NCI-H2171 (cell line): ENCODE measurements at regions not wholly inside any gene's neighbourhood (a gene's known extent, or its start where the extent isn't known, plus 50 kb on each side); places are given as distances from the start of the nearest gene placed in this dataset.
A peak's percentile ranks its signal among the peaks of the same experiment; 100 is the strongest.
"Not testable (repeated sequence)": the region's sequence is repeated elsewhere in the genome, so short reads cannot be mapped to it uniquely, and the experiment has no call there.

ENCODE experiments used
- DNase-seq: peaks from one replicate; lab custom pipeline; 2025; lab: John Stamatoyannopoulos, UW

DNA sequence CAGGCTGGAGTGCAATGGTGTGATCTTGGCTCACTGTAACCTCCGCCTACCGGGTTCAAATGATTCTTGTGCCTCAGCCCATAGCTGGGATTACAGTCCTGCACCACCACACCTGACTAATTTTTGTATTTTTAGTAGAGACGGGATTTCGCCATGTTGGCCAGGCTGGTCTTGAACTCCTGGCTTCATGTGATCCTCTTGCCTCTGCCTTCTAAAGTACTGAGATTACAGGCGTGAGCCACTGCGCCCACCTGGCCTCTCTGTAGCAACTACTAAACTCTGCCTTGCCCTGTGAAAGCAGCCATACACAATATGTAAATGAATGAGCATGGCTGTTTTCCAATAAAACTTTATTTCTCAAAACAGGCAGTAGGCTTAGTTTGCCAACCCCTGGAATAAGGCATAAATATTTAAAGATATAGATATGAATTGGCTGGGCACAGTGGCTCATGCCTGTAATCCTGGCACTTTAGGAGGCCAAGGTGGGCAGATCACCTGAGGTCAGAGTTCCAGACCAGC lies 127.9 kb upstream of the ZNF217 start:
- DNase-seq: not testable (repeated sequence)

DNA sequence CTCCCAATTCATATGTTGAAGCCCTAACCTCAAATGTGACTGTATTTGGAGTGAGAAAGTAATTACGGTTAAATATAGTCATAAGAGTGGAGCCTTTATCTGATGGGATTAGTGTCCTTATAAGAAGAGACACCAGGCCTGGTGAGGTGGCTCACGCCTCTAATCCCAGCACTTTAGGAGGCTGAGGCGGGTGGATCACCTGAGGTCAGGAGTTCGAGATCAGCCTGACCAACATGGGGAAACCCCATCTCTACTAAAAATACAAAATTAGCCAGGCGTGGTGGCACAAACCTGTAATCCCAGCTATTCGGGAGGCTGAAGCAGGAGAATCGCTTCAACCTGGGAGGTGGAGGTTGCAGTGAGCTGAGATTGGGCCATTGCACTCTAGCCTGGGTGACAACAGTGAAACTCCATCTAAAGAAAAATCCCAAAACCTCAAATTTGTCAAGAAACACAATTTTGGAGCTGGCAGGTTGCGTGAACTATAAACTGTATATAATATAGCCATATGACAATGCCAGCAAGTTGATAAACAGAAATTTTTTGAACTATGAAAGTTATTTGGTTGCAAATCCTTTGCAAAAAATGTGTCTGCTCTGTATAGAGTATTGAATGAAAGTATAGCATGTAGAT lies 125.6 kb upstream of the ZNF217 start:
- DNase-seq: not testable (repeated sequence)

GRCh38 chr20:53718142-53719021 lies 124.7 kb upstream of the ZNF217 start:
- DNase-seq: peak; percentile 90

GRCh38 chr20:53716395-53716794 lies 122.8 kb upstream of the ZNF217 start:
- no peak for DNase-seq

DNA sequence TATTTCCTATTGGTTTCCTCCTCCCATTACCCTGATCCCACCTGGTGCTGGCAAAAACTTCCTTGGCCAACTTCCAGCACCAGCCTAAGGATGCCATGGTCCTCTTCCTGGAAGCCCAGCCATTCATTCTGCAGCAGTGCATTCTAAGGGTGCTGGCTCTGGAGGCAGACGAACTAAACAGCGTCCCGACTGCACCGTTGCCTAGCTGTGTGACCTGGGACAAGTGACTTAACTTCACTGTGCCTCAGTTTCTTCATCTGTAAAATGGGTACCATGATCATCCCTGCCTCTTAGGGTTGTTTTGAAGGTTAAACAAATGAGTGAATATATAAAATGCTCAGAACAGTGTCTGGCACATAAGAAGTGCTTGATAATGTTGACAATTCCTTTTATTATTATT lies 120.9 kb upstream of the ZNF217 start:
- no peak for DNase-seq

GRCh38 chr20:53713328-53714056 lies 119.9 kb upstream of the ZNF217 start:
- no peak for DNase-seq

DNA sequence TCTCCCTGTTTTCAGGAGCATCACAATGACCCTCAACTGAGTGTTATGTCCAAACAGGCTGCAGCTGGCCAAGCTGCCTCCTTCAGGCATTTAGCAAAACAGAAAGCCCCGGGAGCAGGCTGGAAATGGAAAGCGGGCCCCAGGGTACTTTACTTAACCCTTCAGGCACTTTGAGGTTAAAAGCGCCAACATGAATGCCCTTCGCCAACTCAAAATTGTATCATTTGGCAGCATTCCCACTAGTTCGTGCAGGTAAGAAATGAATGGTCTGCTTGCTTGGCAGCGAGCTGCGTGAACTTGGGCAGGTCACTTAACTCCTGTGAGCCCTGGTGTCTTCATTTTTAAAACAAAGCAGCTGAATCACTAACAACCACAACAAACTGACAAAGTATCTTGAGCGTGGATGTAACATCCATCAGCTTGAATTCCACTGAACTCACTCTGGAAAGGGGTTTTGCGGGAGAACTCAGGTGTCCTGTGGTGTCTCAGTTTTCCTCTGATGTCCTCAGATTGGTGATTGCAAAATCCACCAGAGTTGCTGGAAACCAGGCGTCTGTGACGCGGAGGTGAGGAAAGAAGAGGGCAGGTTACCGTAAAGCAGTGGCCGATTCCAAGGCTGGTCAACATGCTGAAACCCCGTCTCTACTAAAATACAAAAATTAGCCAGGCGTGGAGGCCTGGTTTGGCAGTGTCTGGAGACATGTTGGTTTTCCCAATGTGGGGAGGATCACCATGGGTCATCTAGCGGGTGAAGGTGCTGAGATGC lies 118.8 kb upstream of the ZNF217 start:
- no peak for DNase-seq

DNA sequence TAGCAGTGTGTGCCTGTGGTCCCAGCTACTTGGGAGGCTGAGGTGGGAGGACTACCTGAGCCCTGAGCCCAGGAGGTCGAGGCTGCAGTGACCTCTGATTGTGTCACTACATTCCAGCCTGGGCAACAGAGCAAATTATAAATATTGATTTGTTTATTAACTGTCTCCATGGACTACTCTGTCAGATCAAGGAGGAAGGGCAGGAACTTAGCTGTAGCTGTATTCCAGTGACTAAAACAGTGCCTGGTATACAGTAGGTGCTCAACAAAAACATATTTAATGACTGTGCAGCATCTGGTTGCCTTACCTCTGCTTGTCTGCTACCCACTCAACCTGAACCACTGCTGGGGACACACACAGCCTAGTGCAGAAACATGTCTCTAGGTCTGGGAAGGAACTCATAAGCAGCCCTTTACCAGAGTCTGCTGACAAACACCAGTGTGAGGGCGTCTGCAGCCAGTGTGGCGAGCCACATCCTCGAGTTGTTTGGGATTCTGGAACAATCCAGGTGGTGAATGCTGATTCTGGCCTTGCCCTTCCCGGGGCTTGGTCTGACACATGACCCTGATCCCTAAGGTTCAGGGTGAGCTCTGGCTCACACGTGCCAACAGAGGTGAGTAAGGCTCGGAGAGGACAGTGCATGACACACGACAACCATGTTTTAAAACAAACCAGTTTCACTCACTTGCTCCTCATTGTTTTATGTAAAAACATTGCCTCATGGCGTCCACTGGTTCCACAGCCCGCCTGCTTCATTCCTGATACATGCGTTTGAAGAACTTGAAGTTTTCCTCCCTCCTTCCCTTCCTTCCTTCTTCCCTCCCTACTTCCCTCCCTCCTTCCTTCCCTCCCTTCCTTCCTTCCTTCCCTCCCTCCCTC lies 117.9 kb upstream of the ZNF217 start:
- DNase-seq: no peak

- DNase-seq: no peak
These were observed 114.7 kb upstream of the ZNF217 start for GRCh38 chr20:53708129-53708968.

GRCh38 chr20:53707371-53708055 lies 113.9 kb upstream of the ZNF217 start:
- no peak for DNase-seq

DNA sequence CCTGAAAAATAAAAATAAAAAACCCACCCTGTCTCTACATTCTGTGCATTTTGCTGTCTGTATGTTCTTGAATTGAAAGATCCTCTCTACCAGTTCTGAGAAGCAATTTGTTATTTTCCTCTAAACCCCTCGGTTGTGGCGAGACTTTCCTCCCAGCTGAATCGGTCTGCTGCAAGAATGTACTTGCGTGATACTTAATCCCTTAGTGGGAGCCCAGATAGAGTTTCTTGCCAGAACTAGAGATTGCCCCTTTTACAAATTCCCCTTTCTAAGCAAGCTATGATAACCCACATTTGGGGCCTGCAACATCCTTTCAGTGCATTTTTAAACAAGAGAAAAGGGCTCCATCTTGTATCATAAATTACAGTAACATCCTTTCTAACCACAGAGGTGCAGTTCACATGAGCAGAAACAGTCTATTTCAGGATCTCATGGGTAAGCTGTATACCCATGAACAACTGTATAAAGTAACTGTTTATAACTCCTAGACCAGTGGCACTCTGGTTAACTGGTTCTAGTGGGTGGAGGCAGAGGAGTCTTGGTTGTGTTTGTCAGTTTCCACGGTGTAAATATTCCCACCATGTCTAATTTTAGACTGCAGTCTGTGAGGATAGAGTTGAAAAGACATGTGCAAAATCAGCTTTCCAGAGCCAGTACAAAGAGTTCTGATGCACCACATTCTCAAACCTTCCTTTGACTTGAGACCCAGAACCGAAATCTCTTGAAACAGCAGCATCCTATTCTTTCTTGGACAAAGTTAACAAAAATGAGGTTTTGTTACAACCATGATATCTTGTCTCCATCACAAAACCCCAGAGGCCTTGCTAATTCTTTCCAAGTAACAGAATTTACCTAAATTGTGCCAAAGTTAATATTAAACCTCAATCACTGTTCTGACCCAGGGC lies 113.1 kb upstream of the ZNF217 start:
- DNase-seq: peak; percentile 56

DNA sequence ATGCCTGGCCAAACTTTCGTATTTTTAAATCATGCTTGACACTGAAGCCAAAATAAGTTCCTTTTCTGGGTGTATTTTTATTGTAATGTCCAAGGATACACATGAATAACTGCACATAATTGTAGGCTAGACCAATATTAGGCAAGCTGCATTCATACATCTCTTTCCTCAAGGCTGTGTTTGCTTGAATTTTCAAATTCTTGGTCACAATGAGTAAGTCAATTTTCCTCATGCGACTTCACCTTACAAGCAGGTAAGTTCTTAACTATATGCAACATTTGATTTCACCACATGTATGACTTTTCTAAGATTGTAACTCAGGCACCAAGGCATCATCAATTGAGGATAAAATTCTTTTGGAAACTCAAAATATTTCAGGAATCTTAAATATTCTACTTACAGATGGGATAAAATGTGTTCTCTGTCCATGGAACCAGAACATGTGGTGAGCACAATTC lies 112.4 kb upstream of the ZNF217 start:
- DNase-seq: no peak

GRCh38 chr20:53702617-53703016 lies 109.0 kb upstream of the ZNF217 start:
- no peak for DNase-seq

DNA sequence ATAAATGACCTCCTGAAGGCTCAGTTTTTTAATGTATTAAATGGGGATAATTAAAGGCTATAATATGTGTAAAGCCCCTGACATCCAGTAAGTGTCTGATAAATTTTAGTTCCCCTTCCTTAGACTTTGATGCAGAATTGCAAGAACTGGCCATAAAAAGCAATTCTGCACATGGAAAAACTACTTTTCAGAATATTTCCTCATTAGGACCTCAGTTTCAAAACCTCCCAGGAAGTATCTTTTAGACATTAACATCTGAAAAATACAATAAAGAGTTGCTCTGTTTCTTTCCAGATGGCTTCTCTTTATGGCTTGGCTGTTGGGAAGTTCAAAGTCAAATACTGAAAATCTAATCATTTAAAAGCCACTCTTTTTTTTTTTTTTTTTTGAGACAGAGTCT lies 106.3 kb upstream of the ZNF217 start:
- no peak for DNase-seq

DNA sequence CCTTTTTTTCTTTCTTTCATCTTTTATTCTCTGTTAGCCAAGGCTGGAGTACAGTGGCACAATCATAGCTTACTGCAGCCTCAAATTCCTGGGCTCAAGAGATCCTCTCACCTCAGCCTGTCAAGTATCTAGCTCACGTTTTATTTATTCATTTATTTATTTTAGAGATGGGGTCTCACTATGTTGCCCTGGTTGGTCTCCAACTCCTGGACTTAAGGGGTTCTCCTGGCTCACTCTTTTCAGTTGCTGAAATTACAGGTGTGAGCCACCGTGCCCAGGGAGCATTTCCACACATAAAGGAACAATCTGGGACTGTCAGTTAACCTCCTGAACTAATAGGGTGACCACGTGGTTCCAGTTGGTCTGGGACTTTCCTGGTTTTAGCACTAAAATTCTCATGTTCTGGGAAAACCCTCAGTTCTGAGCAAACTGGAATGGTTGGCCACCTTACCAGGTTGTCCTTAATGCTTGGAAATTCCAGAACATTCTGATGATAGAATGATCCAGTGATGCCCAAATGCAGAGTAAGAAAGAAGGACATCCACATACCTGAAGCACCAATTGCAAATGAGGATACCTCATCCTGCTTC lies 105.5 kb upstream of the ZNF217 start:
- no peak for DNase-seq

- DNase-seq: no peak
These were observed 104.8 kb upstream of the ZNF217 start for GRCh38 chr20:53698371-53698978.

DNA sequence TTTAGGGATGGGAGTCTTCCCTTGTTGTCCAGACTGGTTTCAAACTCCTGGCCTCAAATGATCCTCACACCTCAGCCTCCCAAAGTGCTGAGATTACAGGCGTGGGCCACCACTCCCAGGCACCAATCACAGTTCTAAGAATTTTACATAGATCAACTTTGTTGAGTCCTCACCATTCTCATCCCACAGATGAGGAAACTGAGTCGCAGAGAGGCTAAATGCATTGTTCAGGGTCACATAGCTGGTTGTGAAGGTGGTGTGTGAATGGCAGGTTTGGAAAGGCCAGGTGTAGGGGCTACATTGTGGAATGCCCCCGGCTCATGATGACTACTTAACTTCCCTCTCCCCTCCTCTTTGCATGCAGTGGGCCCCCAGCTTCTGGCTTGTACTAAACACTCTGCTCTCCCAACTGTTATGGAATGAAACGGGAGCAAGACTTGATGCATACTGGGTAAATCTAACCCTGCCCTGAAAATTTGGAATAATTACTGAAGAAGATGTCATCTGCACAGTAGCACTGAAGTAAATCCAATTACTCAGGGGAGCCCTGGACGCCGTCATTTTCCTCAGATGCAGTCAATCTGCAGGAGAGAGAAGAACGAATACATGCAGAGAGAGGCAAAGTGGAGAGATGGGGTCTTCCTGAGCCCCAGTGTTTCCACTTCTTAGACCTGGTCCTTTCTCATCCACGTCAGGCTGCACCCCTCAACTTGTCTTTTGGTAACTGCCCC lies 102.3 kb upstream of the ZNF217 start:
- no peak for DNase-seq
